Nucleus accumbens (tissue), 56 donors: ENCODE measurements at regions not wholly inside any gene's neighbourhood (a gene's known extent, or its start where the extent isn't known, plus 50 kb on each side); places are given as distances from the start of the nearest gene placed in this dataset.

Experiments
- DNase-seq, 56 donors: peaks; one replicate each; lab custom pipeline; 2025; lab: John Stamatoyannopoulos, UW

GRCh38 chr9:788777-789176 is 52.7 kb upstream of the DMRT1 start:
- no peak for DNase-seq
